GM12865 (cell line): ENCODE measurements at regions not wholly inside any gene's neighbourhood (a gene's known extent, or its start where the extent isn't known, plus 50 kb on each side); places are given as distances from the start of the nearest gene placed in this dataset.
A peak's percentile ranks its signal among the peaks of the same experiment; 100 is the strongest.
"Not testable (repeated sequence)": the region's sequence is repeated elsewhere in the genome, so short reads cannot be mapped to it uniquely, and the experiment has no call there.

ENCODE experiments used
- DNase-seq: peaks from one replicate; pipeline ENCODE4 v3.0.0; 2010; ENCODE audit warnings: low read depth
- H3K4me3 ChIP-seq: 2 replicates; pipeline ENCODE4 v1.5.1; 2011; ENCODE audit warnings: mild to moderate bottlenecking, low read depth, low read length, control low read depth
- TF ChIP-seq, protein P1 (sequence below): IDR thresholded peaks from 2 replicates; pipeline ENCODE4 v1.5.1; 2011; ENCODE audit warnings: low read length, control low read depth, low read depth, inconsistent platforms; ENCODE audit not compliant: insufficient read depth; ENCODE audit errors: missing control alignments

- no peak overlapping the region for H3K4me3 ChIP-seq
- TF ChIP-seq, protein P1, sequence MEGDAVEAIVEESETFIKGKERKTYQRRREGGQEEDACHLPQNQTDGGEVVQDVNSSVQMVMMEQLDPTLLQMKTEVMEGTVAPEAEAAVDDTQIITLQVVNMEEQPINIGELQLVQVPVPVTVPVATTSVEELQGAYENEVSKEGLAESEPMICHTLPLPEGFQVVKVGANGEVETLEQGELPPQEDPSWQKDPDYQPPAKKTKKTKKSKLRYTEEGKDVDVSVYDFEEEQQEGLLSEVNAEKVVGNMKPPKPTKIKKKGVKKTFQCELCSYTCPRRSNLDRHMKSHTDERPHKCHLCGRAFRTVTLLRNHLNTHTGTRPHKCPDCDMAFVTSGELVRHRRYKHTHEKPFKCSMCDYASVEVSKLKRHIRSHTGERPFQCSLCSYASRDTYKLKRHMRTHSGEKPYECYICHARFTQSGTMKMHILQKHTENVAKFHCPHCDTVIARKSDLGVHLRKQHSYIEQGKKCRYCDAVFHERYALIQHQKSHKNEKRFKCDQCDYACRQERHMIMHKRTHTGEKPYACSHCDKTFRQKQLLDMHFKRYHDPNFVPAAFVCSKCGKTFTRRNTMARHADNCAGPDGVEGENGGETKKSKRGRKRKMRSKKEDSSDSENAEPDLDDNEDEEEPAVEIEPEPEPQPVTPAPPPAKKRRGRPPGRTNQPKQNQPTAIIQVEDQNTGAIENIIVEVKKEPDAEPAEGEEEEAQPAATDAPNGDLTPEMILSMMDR, result no peak
- DNase-seq, result no peak
These were observed 668.3 kb downstream of the IPMK start for GRCh38 chr10:57599440-57599839.

DNA sequence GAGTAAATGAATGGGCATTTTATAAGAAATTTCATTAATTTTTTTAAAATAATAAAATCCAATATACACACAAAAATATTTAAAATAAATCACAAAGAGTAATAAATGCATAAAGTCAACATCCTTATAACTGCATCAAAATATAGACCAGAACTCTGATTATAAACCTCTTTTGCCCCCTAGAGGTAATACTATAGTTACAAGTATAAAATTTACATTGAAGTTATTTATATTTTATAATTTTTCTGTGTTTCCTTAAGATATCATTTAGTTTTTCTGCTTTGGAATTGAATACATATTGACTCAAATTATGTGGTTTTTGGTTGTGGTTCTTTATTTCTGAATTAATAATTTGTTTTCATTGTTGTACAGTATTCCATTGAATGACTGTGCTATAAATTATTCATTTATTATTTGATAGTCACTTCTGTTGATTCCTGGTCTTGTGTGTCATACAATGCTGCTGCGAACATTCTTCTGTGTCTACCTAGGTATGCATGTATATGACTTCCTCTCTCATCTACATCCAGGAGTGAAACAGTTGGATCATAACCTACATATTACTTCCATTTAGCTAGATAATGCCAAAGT lies 673.6 kb downstream of the IPMK start:
- TF ChIP-seq, protein P1, result no peak
- no peak overlapping the region for H3K4me3 ChIP-seq
- DNase-seq, result no peak

DNA sequence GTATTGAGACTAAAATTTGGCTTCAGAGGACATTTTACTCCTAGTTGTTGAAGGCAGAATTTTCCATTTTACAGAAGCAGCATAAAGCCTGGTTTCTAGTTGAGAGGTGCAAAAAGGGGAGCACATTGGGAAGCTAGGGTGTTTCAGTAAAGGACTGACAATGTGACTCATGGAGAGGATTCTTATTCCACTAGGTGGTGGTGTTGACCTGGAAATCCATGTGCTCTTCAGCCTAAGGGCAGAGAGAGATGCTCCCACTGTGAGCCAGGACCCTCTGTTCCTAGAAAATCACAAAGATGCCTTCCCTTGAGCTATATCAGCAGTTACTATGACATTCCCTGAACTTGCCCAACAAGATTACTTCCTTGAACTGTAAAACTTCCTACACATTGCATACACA lies 687.8 kb downstream of the IPMK start:
- peak; percentile 27 for DNase-seq
- no peak overlapping the region for H3K4me3 ChIP-seq
- TF ChIP-seq, protein P1, result peak; percentile 27

- TF ChIP-seq, protein P1, result no peak
- DNase-seq, result no peak
These were observed 705.5 kb downstream of the IPMK start for GRCh38 chr10:57562211-57562610.

DNA sequence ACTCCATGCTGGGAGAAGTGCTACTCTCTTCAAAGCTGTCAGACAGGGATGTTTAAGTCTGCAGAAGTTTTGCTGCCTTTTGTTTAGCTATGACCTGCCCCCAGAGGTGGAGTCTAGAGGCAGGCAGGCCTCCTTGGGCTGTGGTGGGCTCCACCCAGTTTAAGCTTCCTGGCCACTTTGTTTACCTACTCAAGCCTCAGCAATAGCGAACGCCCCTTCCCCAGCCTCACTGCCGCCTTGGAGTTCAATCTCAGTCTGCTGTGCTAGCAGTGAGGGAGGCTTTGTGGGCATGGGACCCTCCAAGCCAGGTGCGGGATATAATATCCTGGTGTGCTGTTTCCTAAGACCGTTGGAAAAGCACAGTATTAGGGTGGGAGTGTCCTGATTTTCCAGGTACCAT lies 715.9 kb downstream of the IPMK start:
- H3K4me3 ChIP-seq, DNase-seq: not testable (repeated sequence)

More at GRCh38 chr10:57562211-57562610, 705.5 kb downstream of the IPMK start:
- no peak overlapping the region for H3K4me3 ChIP-seq

DNA sequence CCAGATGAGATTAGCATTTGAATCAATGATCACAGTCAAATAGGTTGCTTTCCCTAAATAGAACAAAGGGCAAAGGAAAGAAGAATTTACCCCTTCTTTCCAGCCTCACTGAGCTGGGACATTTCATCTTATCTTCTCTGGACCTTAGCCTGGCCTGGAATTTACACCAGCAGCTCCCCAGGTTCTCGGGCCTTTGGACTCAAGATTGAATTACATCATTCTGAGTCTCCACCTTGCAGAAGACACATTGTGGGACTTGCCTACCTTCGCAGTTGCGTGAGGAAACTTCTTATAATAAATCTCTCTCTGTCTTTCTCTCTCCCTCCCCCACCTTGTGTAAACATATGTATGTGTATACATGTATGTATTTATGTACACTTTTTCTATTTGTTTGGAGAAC lies 732.4 kb downstream of the IPMK start:
- no peak for DNase-seq
- H3K4me3 ChIP-seq, result no peak overlapping the region
- TF ChIP-seq, protein P1, result no peak

DNA sequence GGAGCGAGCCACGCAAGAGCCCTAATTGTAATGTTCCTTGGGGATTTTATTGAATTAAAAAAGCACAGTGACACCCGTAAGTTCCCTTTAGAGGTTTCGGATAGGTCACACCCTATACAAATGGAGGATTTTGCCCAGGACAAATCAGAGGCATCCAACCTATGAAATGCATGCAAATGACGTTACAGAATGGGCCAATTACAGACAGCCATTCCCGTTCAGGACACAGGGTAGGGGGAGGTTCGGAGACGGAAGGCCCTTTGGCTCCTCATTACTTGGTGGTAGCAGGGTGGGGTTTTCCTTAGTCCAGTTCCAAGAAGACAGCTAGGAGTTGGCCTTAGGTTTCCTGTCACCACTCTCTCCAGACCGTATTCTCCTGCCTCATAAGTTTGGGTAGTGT lies 754.1 kb downstream of the IPMK start:
- H3K4me3 ChIP-seq, result no peak overlapping the region
- TF ChIP-seq, protein P1, result no peak
- DNase-seq, result no peak

- no peak for DNase-seq
- TF ChIP-seq, protein P1, result no peak
- H3K4me3 ChIP-seq, result no peak overlapping the region
These were observed 759.9 kb downstream of the IPMK start for GRCh38 chr10:57507788-57508187.
